ENCODE measurements at regions not wholly inside any gene's neighbourhood (a gene's known extent, or its start where the extent isn't known, plus 50 kb on each side); places are given as distances from the start of the nearest gene placed in this dataset.

DNA sequence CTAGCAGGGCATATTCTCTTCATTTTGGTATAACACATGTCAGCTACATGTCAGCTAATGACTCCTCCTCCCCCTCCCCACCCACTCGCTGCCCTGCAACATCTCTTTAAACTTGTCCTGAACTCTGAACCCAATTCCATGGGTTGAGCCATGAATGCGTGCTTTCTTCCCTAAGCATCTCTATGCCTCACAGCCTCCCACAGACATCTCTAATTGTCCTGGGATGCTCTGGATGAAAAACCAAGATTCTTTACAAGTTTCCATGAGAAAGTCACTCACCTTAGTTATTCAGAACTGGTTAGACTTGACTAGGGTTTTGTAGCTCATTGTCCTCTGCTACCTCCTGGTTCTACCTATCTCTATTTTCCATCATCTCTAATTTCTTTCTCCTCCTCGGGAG is 629.1 kb downstream of the TBL1XR1 start:
- H3K9me3 ChIP-seq: peaks cover 0 to 3% (median 0%) of the 10 kb centered on the region in 11 donors
- intact Hi-C loops (cut with DNase I): no loop called here
- TF ChIP-seq, protein P1, sequence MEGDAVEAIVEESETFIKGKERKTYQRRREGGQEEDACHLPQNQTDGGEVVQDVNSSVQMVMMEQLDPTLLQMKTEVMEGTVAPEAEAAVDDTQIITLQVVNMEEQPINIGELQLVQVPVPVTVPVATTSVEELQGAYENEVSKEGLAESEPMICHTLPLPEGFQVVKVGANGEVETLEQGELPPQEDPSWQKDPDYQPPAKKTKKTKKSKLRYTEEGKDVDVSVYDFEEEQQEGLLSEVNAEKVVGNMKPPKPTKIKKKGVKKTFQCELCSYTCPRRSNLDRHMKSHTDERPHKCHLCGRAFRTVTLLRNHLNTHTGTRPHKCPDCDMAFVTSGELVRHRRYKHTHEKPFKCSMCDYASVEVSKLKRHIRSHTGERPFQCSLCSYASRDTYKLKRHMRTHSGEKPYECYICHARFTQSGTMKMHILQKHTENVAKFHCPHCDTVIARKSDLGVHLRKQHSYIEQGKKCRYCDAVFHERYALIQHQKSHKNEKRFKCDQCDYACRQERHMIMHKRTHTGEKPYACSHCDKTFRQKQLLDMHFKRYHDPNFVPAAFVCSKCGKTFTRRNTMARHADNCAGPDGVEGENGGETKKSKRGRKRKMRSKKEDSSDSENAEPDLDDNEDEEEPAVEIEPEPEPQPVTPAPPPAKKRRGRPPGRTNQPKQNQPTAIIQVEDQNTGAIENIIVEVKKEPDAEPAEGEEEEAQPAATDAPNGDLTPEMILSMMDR (IDR thresholded peaks at IDR 0.05): no peak
- H3K36me3 ChIP-seq: no peaks in the 10 kb centered on the region
- no peak overlapping the region for H3K27ac ChIP-seq
- no peaks in the 10 kb centered on the region for H3K4me1 ChIP-seq
- WGBS, 2 donors: 74 to 80% methylated on average over 3 of the region's 3 CpGs
- H3K4me3 ChIP-seq: no peak overlapping the region
- no peaks in the 10 kb centered on the region for H3K27me3 ChIP-seq
- ATAC-seq (no peak), DNase-seq (no peak)

- no peak for DNase-seq
- peaks cover 0 to 6% (median 0%) of the 10 kb centered on the region in 11 donors for H3K9me3 ChIP-seq
- H3K27me3 ChIP-seq: no peaks in the 10 kb centered on the region
- no peaks in the 10 kb centered on the region for H3K36me3 ChIP-seq
- H3K4me3 ChIP-seq: no peak overlapping the region
- ATAC-seq: no peak
- TF ChIP-seq, protein P1 (IDR thresholded peaks at IDR 0.05): no peak
- no peaks in the 10 kb centered on the region for H3K4me1 ChIP-seq
- H3K27ac ChIP-seq: no peak overlapping the region
- intact Hi-C loops (cut with DNase I): no loop called here
- 57 to 68% methylated on average over 2 of the region's 2 CpGs for WGBS, 2 donors
Observed at GRCh38 chr3:176566757-176567156, 630.5 kb downstream of the TBL1XR1 start.

- no peaks in the 10 kb centered on the region for H3K4me1 ChIP-seq
- TF ChIP-seq, protein P1 (IDR thresholded peaks at IDR 0.05): no peak
- H3K36me3 ChIP-seq: no peaks in the 10 kb centered on the region
- ATAC-seq: no peak
- intact Hi-C loops (cut with DNase I): no loop called here
- DNase-seq: no peak
- peaks cover 0 to 5% (median 0%) of the 10 kb centered on the region in 7 donors for H3K27me3 ChIP-seq
- H3K27ac ChIP-seq: no peak overlapping the region
- 91 to 97% methylated on average over 1 of the region's 1 CpG for WGBS, 2 donors
- peaks cover 0 to 6% (median 0%) of the 10 kb centered on the region in 11 donors for H3K9me3 ChIP-seq
- H3K4me3 ChIP-seq: no peak overlapping the region
Observed at GRCh38 chr3:176562331-176562730, 635.0 kb downstream of the TBL1XR1 start.

DNA sequence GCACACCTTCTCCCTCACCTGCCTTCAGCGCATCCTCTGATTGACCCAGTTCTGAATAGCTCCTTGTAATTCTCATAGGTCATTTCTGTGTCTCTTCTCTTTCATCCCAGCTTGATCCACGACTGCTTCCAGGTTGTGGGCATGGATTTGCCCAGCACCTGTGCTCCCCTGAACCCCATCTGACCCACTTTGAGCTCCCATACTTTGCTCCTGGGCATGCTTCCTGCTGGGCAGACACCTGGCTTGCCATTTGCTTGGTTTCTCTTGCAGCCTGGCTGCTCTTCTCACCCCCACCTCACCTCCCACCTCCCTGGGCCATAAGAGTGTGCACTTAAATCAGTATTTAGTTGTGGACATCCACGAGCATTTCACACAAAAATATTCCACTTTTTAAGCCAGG is 635.5 kb downstream of the TBL1XR1 start:
- H3K4me3 ChIP-seq: no peak overlapping the region
- H3K4me1 ChIP-seq: no peaks in the 10 kb centered on the region
- ATAC-seq (no peak), DNase-seq (no peak)
- WGBS, 2 donors: 69 to 73% methylated on average over 3 of the region's 3 CpGs
- no peaks in the 10 kb centered on the region for H3K36me3 ChIP-seq
- TF ChIP-seq, protein P1 (IDR thresholded peaks at IDR 0.05): no peak
- peaks cover 0 to 6% (median 0%) of the 10 kb centered on the region in 11 donors for H3K9me3 ChIP-seq
- H3K27ac ChIP-seq: no peak overlapping the region
- intact Hi-C loops (cut with DNase I): no loop called here
- peaks cover 0 to 8% (median 0%) of the 10 kb centered on the region in 7 donors for H3K27me3 ChIP-seq

All from heart right ventricle (tissue), 16 donors.